BLaER1 (cell line): ENCODE measurements at regions not wholly inside any gene's neighbourhood (a gene's known extent, or its start where the extent isn't known, plus 50 kb on each side); places are given as distances from the start of the nearest gene placed in this dataset.
"Not testable (repeated sequence)": the region's sequence is repeated elsewhere in the genome, so short reads cannot be mapped to it uniquely, and the experiment has no call there.

Experiments used
- H3K27ac ChIP-seq: shearing (Covaris generic); formaldehyde crosslinking; 2 replicates; pipeline ENCODE4 v1.8.1; 2022
- H3K27me3 ChIP-seq: shearing (Covaris generic); formaldehyde crosslinking; 2 replicates; pipeline ENCODE4 v1.8.1; 2022
- H3K36me3 ChIP-seq: shearing (Covaris generic); formaldehyde crosslinking; 2 replicates; pipeline ENCODE4 v1.8.1; 2022
- H3K4me1 ChIP-seq: shearing (Covaris generic); formaldehyde crosslinking; 2 replicates; pipeline ENCODE4 v1.8.1; 2022
- H3K4me2 ChIP-seq: shearing (Covaris generic); formaldehyde crosslinking; 2 replicates; pipeline ENCODE4 v1.8.1; 2022
- H3K4me3 ChIP-seq: shearing (Covaris generic); formaldehyde crosslinking; 2 replicates; pipeline ENCODE4 v1.8.1; 2022
- H3K9ac ChIP-seq: shearing (Covaris generic); formaldehyde crosslinking; 2 replicates; pipeline ENCODE4 v1.8.1; 2022
- H3K9me3 ChIP-seq: shearing (Covaris generic); formaldehyde crosslinking; 2 replicates; pipeline ENCODE4 v1.8.1; 2022
- H4K20me1 ChIP-seq: shearing (Covaris generic); formaldehyde crosslinking; 2 replicates; pipeline ENCODE4 v1.8.1; 2022
- Cebpa-rat ChIP-seq: shearing (Covaris generic); IDR thresholded peaks from 2 replicates; pipeline ENCODE4 v1.8.1; 2022

- H3K36me3 ChIP-seq, result no peaks in the 10 kb centered on the region
- no peaks in the 10 kb centered on the region for H3K27me3 ChIP-seq
- H3K4me1 ChIP-seq, result no peaks in the 10 kb centered on the region
- H3K27ac ChIP-seq, result no peak overlapping the region
- H3K4me2 ChIP-seq, result no peak overlapping the region
- H3K9ac ChIP-seq, result no peak overlapping the region
- no peaks in the 10 kb centered on the region for H4K20me1 ChIP-seq
- no peaks in the 10 kb centered on the region for H3K9me3 ChIP-seq
- TF ChIP-seq Cebpa-rat, result no peak
- H3K4me3 ChIP-seq, result no peak overlapping the region
Observed at GRCh38 chr2:167826906-167827305, 420.5 kb downstream of the STK39 start.

DNA sequence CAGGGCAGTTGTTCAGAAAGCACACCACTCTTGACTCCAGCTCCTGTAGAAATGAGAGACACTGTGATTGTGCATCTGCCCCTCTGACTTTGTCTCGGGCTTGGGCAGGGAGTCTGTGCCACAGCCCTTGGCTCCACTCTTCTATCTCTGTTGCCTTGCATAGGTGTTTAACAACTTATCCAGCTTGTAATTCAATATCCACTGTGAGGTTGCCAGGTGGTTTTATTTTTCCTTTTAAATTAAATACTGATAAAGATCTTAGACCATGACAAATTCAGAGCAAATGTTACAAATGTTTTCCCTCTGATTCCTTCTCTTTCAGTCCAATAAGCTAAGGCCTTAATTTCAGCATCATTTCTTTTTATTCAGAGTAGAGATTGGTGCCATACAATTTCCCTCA, 421.7 kb downstream of the STK39 start:
- Histone ChIP-seq H3K27me3 (no peaks in the 10 kb centered on the region), H3K4me1 (no peaks in the 10 kb centered on the region), H3K27ac (no peak overlapping the region), H4K20me1 (no peaks in the 10 kb centered on the region), H3K4me2 (no peak overlapping the region), H3K4me3 (no peak overlapping the region), H3K9ac (no peak overlapping the region), H3K36me3 (no peaks in the 10 kb centered on the region), H3K9me3 (no peaks in the 10 kb centered on the region)
- no peak for TF ChIP-seq Cebpa-rat

- Histone ChIP-seq H4K20me1 (no peaks in the 10 kb centered on the region), H3K4me1 (no peaks in the 10 kb centered on the region)
- TF ChIP-seq Cebpa-rat, result no peak
Observed at GRCh38 chr2:167822690-167823465, 424.5 kb downstream of the STK39 start.

GRCh38 chr2:167820488-167820887, 426.9 kb downstream of the STK39 start:
- no peak for TF ChIP-seq Cebpa-rat
- Histone ChIP-seq H3K9me3 (no peaks in the 10 kb centered on the region), H3K36me3 (no peaks in the 10 kb centered on the region), H3K4me1 (no peaks in the 10 kb centered on the region), H3K27ac (no peak overlapping the region), H3K4me3 (no peak overlapping the region), H3K27me3 (no peaks in the 10 kb centered on the region), H3K9ac (no peak overlapping the region), H4K20me1 (no peaks in the 10 kb centered on the region), H3K4me2 (no peak overlapping the region)

More at GRCh38 chr2:167822690-167823465, 424.5 kb downstream of the STK39 start:
- H3K9ac ChIP-seq, result no peak overlapping the region
- H3K27ac ChIP-seq, result no peak overlapping the region
- no peak overlapping the region for H3K4me2 ChIP-seq
- H3K4me3 ChIP-seq, result no peak overlapping the region
- no peaks in the 10 kb centered on the region for H3K27me3 ChIP-seq
- H3K9me3 ChIP-seq, result no peaks in the 10 kb centered on the region
- H3K36me3 ChIP-seq, result no peaks in the 10 kb centered on the region

- Histone ChIP-seq H3K36me3 (no peaks in the 10 kb centered on the region), H4K20me1 (no peaks in the 10 kb centered on the region), H3K4me3 (no peak overlapping the region), H3K4me2 (no peak overlapping the region), H3K27ac (no peak overlapping the region), H3K9ac (no peak overlapping the region), H3K27me3 (no peaks in the 10 kb centered on the region), H3K9me3 (no peaks in the 10 kb centered on the region), H3K4me1 (no peaks in the 10 kb centered on the region)
- TF ChIP-seq Cebpa-rat, result no peak
Observed at GRCh38 chr2:167818521-167818920, 428.9 kb downstream of the STK39 start.

DNA sequence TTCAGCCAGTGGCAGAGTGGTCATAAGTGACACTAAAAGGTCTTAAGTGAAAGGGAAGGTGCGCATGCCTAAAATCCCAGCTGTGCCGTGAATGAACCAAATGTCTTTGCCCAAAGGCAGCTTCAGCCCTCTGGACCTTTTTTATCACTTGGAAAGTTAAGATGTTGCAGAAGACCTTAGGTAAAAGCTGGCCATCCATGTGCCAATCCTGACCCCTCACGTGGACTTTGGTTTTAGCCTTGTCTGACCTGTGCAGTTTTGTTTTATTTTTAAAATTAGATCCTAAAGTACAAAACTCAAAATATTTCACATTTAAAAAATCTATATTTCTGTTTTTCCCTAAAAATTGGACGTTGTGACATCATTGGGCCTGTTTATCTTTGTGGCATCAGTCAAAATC, 429.5 kb downstream of the STK39 start:
- Histone ChIP-seq H3K4me1 (no peaks in the 10 kb centered on the region), H3K27ac (no peak overlapping the region), H3K4me3 (no peak overlapping the region), H3K9ac (no peak overlapping the region), H3K36me3 (no peaks in the 10 kb centered on the region), H3K9me3 (no peaks in the 10 kb centered on the region), H3K27me3 (no peaks in the 10 kb centered on the region), H4K20me1 (no peaks in the 10 kb centered on the region), H3K4me2 (no peak overlapping the region)
- TF ChIP-seq Cebpa-rat, result no peak

- no peak overlapping the region for H3K27ac ChIP-seq
- no peak for TF ChIP-seq Cebpa-rat
- H3K4me1 ChIP-seq, result no peaks in the 10 kb centered on the region
- no peaks in the 10 kb centered on the region for H4K20me1 ChIP-seq
- H3K27me3 ChIP-seq, result no peaks in the 10 kb centered on the region
- H3K4me2 ChIP-seq, result no peak overlapping the region
- no peak overlapping the region for H3K4me3 ChIP-seq
- H3K9ac ChIP-seq, result no peak overlapping the region
- no peaks in the 10 kb centered on the region for H3K36me3 ChIP-seq
- H3K9me3 ChIP-seq, result no peaks in the 10 kb centered on the region
Observed at GRCh38 chr2:167817422-167817821, 430.0 kb downstream of the STK39 start.

DNA sequence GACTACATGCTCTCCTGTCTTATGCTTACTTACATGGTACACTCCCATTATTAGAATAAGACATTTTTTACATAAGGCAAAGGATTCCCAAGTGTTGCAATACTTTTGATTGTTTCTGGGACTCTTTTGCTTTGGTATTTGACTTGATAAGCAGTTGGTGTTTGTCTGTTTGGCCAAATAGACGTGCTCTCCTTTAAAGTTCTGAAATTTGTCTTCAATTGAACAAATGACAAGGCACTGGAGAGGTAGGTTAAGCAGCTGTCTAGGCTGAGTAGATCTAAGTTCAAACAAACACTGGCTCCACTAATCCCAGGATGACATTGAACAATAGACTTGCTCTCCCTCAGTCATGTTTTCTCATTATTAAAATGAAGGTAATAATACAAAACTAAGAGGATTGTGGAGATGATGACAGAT, 430.5 kb downstream of the STK39 start:
- Histone ChIP-seq H3K4me2 (no peak overlapping the region), H3K36me3 (no peaks in the 10 kb centered on the region), H3K9ac (no peak overlapping the region), H3K27ac (no peak overlapping the region), H3K9me3 (no peaks in the 10 kb centered on the region), H4K20me1 (no peaks in the 10 kb centered on the region), H3K27me3 (no peaks in the 10 kb centered on the region), H3K4me1 (no peaks in the 10 kb centered on the region), H3K4me3 (no peak overlapping the region)
- no peak for TF ChIP-seq Cebpa-rat

GRCh38 chr2:167814881-167815718, 432.3 kb downstream of the STK39 start:
- Histone ChIP-seq H3K27ac (no peak overlapping the region), H4K20me1 (no peaks in the 10 kb centered on the region), H3K9ac (no peak overlapping the region), H3K9me3 (no peaks in the 10 kb centered on the region), H3K4me2 (no peak overlapping the region), H3K4me1 (no peaks in the 10 kb centered on the region), H3K27me3 (no peaks in the 10 kb centered on the region), H3K4me3 (no peak overlapping the region), H3K36me3 (no peaks in the 10 kb centered on the region)
- TF ChIP-seq Cebpa-rat, result no peak

DNA sequence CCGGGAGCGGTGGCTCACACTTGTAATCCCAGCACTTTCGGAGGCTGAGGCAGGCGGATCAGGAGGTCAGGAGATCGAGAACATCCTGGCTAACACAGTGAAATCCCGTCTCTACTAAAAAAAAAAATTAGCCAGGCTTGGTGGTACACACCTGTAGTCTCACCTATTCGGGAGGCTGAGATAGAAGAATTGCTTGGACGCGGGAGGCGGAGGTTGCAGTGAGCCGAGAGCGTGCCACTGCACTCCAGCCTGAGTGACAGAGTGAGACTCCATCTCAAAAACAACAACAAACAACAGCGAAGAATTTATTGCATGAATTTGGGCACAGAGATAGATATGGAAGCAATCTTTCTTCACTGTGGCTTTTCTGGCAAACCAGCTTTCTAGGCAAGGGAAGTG, 432.9 kb downstream of the STK39 start:
- H3K27ac ChIP-seq, H3K4me2 ChIP-seq, H4K20me1 ChIP-seq, H3K9me3 ChIP-seq, H3K9ac ChIP-seq, H3K4me1 ChIP-seq, H3K36me3 ChIP-seq, H3K4me3 ChIP-seq, H3K27me3 ChIP-seq: not testable (repeated sequence)

DNA sequence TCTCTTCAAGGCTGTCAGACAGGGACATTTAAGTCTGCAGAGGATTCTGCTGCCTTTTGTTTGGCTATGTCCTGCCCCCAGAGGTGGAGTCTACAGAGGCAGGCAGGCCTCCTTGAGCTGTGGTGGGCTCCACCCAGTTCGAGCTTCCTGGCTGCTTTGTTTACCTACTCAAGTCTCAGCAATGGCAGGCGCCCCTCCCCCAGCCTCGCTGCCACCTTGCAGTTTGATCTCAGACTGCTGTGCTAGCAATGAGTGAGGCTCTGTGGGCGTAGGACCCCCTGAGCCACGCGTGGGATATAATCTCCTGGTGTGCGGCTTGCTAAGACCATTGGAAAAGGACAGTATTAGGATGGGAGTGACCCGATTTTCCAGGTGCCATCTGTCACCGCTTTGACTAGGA, 437.6 kb downstream of the STK39 start:
- not testable (repeated sequence) for H3K27ac ChIP-seq, H4K20me1 ChIP-seq, H3K9ac ChIP-seq, H3K4me2 ChIP-seq, H3K4me1 ChIP-seq, H3K27me3 ChIP-seq, H3K9me3 ChIP-seq, H3K4me3 ChIP-seq, H3K36me3 ChIP-seq
